H1 (cell line): ENCODE measurements at regions not wholly inside any gene's neighbourhood (a gene's known extent, or its start where the extent isn't known, plus 50 kb on each side); places are given as distances from the start of the nearest gene placed in this dataset.

Source experiments
- EGR1 ChIP-seq: IDR thresholded peaks from 2 replicates; pipeline ENCODE4 v1.6.1; 2011; ENCODE audit warnings: low read depth, low read length, borderline replicate concordance
- EZH2 ChIP-seq: fragments of 200-600 bp; sonication (generic); IDR thresholded peaks from 2 replicates; pipeline ENCODE4 v1.7.1; 2012; ENCODE audit warnings: low read depth, mild to moderate bottlenecking, moderate library complexity, low read length, inconsistent platforms; ENCODE audit not compliant: severe bottlenecking
- GTF2F1 ChIP-seq: IDR thresholded peaks from 2 replicates; pipeline ENCODE4 v1.6.1; 2012; ENCODE audit warnings: low read depth, low read length, improper control_type of control experiment, borderline replicate concordance
- TF ChIP-seq, protein P1 (sequence below): fragments of 300-600 bp; sonication (generic); IDR thresholded peaks from 2 replicates; pipeline ENCODE4 v1.7.1; 2012; ENCODE audit warnings: low read length, moderate library complexity, mild to moderate bottlenecking, inconsistent platforms; ENCODE audit not compliant: insufficient replicate concordance

DNA sequence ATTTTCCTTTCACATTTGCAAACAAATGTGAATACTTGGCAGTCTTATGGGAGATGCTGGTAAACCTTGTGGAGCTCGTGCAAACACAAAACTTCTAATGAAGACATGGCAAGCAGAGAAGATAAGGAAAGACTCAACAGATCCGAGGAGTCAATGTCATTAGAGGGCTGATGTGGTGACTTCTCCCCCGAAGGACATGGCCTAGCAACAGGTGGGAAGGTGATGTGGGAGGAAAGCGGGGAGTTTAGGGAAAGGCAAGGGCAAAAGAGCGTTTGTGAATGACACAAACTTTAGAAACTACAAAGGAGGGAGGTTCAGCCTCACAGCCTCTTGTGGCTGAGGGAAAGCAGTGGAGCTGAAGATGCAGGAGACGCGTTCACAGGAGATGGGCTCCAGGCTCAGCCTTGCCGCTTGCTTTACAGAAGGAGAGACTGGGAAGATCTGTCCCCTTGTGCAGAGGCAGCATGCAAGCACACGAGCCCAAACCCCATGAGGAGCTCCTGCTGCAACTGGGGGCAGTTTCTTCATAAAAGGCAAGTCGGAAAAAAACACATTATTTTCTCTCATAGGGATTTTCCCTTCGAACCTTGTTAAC lies 86.6 kb downstream of the SOWAHC start (continued):
- TF ChIP-seq, protein P1, sequence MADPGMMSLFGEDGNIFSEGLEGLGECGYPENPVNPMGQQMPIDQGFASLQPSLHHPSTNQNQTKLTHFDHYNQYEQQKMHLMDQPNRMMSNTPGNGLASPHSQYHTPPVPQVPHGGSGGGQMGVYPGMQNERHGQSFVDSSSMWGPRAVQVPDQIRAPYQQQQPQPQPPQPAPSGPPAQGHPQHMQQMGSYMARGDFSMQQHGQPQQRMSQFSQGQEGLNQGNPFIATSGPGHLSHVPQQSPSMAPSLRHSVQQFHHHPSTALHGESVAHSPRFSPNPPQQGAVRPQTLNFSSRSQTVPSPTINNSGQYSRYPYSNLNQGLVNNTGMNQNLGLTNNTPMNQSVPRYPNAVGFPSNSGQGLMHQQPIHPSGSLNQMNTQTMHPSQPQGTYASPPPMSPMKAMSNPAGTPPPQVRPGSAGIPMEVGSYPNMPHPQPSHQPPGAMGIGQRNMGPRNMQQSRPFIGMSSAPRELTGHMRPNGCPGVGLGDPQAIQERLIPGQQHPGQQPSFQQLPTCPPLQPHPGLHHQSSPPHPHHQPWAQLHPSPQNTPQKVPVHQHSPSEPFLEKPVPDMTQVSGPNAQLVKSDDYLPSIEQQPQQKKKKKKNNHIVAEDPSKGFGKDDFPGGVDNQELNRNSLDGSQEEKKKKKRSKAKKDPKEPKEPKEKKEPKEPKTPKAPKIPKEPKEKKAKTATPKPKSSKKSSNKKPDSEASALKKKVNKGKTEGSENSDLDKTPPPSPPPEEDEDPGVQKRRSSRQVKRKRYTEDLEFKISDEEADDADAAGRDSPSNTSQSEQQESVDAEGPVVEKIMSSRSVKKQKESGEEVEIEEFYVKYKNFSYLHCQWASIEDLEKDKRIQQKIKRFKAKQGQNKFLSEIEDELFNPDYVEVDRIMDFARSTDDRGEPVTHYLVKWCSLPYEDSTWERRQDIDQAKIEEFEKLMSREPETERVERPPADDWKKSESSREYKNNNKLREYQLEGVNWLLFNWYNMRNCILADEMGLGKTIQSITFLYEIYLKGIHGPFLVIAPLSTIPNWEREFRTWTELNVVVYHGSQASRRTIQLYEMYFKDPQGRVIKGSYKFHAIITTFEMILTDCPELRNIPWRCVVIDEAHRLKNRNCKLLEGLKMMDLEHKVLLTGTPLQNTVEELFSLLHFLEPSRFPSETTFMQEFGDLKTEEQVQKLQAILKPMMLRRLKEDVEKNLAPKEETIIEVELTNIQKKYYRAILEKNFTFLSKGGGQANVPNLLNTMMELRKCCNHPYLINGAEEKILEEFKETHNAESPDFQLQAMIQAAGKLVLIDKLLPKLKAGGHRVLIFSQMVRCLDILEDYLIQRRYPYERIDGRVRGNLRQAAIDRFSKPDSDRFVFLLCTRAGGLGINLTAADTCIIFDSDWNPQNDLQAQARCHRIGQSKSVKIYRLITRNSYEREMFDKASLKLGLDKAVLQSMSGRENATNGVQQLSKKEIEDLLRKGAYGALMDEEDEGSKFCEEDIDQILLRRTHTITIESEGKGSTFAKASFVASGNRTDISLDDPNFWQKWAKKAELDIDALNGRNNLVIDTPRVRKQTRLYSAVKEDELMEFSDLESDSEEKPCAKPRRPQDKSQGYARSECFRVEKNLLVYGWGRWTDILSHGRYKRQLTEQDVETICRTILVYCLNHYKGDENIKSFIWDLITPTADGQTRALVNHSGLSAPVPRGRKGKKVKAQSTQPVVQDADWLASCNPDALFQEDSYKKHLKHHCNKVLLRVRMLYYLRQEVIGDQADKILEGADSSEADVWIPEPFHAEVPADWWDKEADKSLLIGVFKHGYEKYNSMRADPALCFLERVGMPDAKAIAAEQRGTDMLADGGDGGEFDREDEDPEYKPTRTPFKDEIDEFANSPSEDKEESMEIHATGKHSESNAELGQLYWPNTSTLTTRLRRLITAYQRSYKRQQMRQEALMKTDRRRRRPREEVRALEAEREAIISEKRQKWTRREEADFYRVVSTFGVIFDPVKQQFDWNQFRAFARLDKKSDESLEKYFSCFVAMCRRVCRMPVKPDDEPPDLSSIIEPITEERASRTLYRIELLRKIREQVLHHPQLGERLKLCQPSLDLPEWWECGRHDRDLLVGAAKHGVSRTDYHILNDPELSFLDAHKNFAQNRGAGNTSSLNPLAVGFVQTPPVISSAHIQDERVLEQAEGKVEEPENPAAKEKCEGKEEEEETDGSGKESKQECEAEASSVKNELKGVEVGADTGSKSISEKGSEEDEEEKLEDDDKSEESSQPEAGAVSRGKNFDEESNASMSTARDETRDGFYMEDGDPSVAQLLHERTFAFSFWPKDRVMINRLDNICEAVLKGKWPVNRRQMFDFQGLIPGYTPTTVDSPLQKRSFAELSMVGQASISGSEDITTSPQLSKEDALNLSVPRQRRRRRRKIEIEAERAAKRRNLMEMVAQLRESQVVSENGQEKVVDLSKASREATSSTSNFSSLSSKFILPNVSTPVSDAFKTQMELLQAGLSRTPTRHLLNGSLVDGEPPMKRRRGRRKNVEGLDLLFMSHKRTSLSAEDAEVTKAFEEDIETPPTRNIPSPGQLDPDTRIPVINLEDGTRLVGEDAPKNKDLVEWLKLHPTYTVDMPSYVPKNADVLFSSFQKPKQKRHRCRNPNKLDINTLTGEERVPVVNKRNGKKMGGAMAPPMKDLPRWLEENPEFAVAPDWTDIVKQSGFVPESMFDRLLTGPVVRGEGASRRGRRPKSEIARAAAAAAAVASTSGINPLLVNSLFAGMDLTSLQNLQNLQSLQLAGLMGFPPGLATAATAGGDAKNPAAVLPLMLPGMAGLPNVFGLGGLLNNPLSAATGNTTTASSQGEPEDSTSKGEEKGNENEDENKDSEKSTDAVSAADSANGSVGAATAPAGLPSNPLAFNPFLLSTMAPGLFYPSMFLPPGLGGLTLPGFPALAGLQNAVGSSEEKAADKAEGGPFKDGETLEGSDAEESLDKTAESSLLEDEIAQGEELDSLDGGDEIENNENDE, result no peak
- TF ChIP-seq EZH2 (no peak), GTF2F1 (no peak), EGR1 (no peak)
